Epithelial cell of prostate (primary cell): ENCODE measurements at regions not wholly inside any gene's neighbourhood (a gene's known extent, or its start where the extent isn't known, plus 50 kb on each side); places are given as distances from the start of the nearest gene placed in this dataset.
"Not testable (repeated sequence)": the region's sequence is repeated elsewhere in the genome, so short reads cannot be mapped to it uniquely, and the experiment has no call there.

Experiments
- DNase-seq: peaks from one replicate; pipeline ENCODE4 v3.0.0-alpha.2; 2011; ENCODE audit warnings: low read depth, low spot score
- H3K27ac ChIP-seq: fragments of 450-650 bp; 2 replicates; pipeline ENCODE4 v1.5.1; 2017; ENCODE audit warnings: mild to moderate bottlenecking

DNA sequence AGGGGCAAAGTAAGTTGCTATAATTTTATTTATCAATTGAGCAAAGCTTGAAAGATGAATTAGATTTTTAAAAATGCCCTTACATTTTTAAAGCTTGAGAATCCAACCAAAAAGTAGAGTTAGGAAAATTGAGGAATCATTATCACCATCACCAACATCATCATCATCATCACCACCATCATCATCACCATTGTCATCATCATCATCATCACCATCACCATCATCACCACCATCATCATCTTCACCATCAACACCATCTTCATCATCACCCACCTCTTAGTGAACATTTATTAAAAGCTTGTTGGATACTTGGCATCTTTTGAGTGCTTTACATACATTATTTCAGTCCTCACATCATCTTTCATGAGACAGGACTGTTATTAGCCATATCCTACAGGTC lies 504.4 kb upstream of the TNP1 start:
- no peak for DNase-seq
- no peak overlapping the region for H3K27ac ChIP-seq

GRCh38 chr2:217363470-217363869 lies 503.6 kb upstream of the TNP1 start:
- no peak overlapping the region for H3K27ac ChIP-seq
- DNase-seq = no peak

DNA sequence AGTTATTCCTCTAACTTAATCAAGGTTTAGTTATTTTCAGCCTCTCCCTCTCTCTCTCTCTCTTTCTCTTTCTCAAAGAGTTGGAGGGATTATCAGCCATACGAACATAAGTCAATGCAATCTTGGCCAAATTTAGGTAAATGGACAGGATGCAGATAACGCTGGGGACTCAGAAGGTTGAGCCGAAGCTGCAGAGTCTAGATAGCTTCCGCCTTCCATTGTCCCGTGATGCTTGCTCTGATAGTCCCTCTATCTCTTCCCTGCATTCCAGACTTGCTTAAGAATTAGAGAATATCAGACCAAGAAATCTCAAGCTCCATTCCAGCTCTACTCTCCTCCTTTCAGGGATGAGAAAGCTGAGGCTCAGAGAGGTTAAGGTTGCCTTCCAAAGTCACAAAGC lies 502.8 kb upstream of the TNP1 start:
- H3K27ac ChIP-seq = no peak overlapping the region
- DNase-seq = no peak

DNA sequence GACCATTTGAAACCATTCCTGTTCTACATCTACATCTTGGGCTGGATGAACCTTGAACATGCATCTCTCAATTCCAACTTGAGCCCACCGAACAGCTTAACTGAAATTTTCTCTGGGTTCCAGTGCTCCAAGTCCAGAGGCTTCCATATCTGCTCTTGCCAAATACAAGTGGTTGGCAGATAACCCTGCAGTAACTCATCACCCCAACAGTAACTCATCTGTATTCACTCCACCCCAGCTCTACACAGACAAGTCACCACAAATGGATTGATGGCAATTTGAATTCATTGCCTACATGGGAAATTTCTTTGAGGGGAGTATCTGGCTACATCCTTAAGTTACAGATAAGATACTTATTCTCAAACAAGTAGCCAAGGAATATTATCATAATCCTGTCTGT lies 502.4 kb upstream of the TNP1 start:
- H3K27ac ChIP-seq = no peak overlapping the region
- DNase-seq = no peak

GRCh38 chr2:217361483-217361880 lies 501.6 kb upstream of the TNP1 start:
- no peak for DNase-seq
- H3K27ac ChIP-seq = no peak overlapping the region

DNA sequence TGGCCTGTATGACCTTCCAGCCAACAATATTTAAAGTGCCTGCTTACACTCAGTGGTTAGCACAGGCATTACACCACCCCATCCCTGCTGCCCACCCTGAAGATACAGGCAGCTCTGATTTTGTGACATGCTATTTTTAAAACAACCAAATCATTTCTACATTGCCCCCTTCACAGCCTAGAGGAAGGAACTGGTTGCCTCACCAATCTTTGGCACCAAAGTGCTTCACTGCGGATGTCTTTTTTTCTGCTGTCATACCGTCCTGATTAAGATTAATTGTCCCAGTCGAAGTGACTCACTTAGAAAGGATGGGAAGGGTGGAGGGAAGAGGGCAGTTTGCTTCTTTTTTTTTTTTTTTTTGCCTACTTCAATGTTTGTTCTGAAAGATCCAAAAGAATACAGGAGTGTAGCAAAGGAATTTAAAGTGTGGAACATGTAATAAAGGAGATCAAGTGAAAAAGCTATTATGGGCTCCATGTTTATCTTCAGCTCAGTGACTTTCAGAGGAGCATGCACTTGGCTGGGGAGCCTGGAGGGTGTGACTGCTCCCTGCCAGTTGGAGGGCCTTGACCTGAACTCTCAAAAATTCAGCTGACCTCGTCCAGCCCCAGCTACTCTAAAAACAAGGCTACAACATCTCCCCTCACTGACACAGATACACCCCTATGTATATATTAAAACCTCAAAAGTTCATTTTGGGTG lies 501.1 kb upstream of the TNP1 start:
- DNase-seq = no peak
- no peak overlapping the region for H3K27ac ChIP-seq

GRCh38 chr2:217360111-217360510 lies 500.2 kb upstream of the TNP1 start:
- H3K27ac ChIP-seq = no peak overlapping the region
- no peak for DNase-seq

- no peak overlapping the region for H3K27ac ChIP-seq
- DNase-seq = no peak
Observed at GRCh38 chr2:217357886-217358620, 498.2 kb upstream of the TNP1 start.

- DNase-seq = no peak
- no peak overlapping the region for H3K27ac ChIP-seq
Observed at GRCh38 chr2:217356781-217357180, 496.9 kb upstream of the TNP1 start.

- H3K27ac ChIP-seq = no peak overlapping the region
- no peak for DNase-seq
Observed at GRCh38 chr2:217356142-217356541, 496.3 kb upstream of the TNP1 start.

DNA sequence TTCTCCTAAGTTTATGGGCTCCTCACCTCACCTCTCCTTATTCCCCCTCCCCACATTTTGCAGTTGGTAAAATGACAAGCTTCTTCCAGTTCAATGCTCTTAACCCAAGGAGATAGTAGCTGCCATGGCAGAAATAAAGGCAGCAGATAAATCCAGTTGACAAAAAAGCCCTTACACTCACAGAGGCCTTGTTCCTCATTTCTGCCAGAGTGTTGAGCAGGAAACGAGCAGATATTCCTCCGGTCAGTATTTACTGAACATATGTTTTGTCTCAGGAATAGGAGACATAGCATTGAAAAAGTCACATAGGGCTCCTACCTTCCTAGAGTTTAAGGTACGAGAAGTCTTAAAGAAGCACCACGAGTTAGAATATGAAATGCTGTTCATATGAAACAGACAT lies 493.7 kb upstream of the TNP1 start:
- no peak for DNase-seq
- no peak overlapping the region for H3K27ac ChIP-seq

GRCh38 chr2:217351378-217351777 lies 491.5 kb upstream of the TNP1 start:
- no peak for DNase-seq
- H3K27ac ChIP-seq = no peak overlapping the region

GRCh38 chr2:217349251-217349650 lies 489.4 kb upstream of the TNP1 start:
- DNase-seq = no peak
- no peak overlapping the region for H3K27ac ChIP-seq

DNA sequence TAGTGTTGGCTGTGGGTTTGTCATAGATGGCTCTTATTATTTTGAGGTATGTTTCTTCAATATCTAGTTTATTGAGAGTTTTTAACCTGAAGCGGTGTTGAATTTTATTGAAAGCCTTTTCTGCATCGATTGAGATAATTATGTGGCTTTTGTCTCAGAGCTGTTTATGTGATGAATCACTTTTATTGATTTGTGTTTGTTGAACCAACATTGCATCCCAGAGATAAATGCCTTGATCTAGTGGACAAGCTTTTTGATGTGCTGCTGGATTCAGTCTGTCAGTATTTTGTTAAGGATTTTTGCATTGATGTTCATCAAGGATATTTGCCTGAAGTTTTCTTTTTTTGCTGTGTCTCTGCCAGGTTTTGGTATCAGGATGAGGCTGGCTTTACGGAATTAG lies 487.8 kb upstream of the TNP1 start:
- not testable (repeated sequence) for H3K27ac ChIP-seq, DNase-seq

GRCh38 chr2:217346043-217346442 lies 486.2 kb upstream of the TNP1 start:
- not testable (repeated sequence) for DNase-seq, H3K27ac ChIP-seq

DNA sequence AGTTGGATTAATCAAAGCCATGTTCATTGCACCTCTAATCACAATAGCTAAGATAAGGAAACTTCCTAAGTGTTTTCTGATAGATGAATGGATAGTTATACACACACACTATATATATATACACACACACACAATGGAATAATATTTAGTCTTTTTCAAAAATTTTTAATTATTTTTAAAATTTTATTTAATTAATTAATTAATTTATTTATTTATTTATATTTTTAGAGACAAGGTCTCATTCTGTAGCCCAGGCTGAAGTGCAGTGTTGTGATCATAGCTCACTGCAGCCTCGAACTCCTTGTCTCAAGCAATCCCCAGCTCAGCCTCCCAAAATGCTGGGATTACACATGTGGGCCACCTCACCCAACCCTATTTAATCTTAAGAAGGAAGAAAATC lies 481.0 kb upstream of the TNP1 start:
- DNase-seq = no peak

DNA sequence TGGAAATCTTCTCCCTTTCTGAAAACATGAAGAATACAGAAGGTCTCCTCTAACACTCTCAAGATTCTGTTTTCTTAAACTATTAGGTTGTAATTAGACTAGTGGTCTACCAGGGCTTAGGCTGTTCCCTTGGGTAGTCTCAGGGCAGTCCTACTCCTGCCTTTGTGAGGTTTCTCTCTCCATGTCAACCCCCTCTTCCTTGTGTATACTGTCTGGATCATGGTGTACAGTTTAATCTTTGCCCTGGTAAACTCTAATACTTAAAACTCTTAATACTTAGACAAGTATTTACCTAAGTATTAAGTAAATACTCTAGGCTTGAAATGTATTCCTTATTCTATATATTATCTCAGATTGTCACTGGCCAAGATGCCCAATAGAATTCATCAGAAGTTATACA lies 480.3 kb upstream of the TNP1 start:
- DNase-seq = no peak
- H3K27ac ChIP-seq = no peak overlapping the region

More for the DNA sequence above, 481.0 kb upstream of the TNP1 start:
- H3K27ac ChIP-seq = no peak overlapping the region

GRCh38 chr2:217339753-217340152 lies 479.9 kb upstream of the TNP1 start:
- H3K27ac ChIP-seq = no peak overlapping the region
- DNase-seq = no peak

DNA sequence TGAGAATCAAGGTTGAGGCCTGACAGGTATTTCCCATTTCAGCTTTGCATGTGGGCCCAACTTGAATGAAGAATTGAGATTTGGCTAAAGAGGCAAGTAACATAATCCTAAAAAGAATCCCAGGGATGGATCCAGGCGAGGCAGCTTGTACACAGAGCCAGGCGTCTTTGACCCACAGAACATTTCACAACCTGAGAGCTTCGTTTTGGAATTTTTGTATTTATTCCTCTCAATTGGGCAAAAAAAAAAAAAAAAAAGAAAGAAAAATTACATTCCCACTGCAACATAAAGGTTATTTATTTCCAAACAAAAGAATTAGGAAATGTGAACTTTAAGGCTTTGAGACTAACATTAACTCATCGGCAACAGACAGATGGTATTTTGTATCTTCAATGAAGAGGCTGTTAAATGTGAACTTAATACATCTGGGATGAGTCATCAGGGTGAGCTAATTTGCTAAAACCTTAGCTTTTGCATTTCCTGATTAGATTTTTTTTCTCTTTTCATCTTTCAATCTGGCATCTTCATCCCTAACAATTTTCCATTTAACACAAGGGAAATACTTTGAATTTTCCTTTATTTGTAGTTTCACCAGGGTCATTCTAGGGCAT lies 478.5 kb upstream of the TNP1 start:
- no peak for DNase-seq

GRCh38 chr2:217337771-217338170 lies 477.9 kb upstream of the TNP1 start:
- no peak overlapping the region for H3K27ac ChIP-seq
- no peak for DNase-seq

More for the DNA sequence above, 478.5 kb upstream of the TNP1 start:
- H3K27ac ChIP-seq = no peak overlapping the region

DNA sequence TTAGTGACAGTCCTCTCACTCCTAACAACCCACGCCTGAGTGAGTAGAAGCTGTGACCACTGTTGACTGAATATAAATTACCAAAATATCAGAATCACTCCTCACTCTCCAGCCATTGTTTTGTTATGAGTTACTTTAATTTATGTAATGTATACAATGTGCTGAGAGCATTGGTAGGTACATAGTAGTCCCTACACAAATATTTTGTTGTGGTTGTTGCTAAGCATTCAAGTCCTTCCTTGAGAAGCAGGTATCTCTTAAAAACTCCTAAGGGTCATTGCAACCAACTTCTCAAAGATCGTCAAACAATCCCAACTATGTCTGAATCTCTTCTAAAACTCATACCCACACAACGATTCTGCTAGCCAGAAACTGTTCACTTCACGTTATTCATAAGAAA lies 476.8 kb upstream of the TNP1 start:
- no peak overlapping the region for H3K27ac ChIP-seq
- no peak for DNase-seq
